NCI-H446 (cell line): ENCODE measurements at regions not wholly inside any gene's neighbourhood (a gene's known extent, or its start where the extent isn't known, plus 50 kb on each side); places are given as distances from the start of the nearest gene placed in this dataset.
"Not testable (repeated sequence)": the region's sequence is repeated elsewhere in the genome, so short reads cannot be mapped to it uniquely, and the experiment has no call there.

Experiments used
- DNase-seq, 2 experiments: peaks; one replicate each; lab custom pipeline; 2025; lab: John Stamatoyannopoulos, UW

GRCh38 chr7:112678626-112679025, 111.6 kb downstream of the TMEM168 start:
- DNase-seq, result no peak

DNA sequence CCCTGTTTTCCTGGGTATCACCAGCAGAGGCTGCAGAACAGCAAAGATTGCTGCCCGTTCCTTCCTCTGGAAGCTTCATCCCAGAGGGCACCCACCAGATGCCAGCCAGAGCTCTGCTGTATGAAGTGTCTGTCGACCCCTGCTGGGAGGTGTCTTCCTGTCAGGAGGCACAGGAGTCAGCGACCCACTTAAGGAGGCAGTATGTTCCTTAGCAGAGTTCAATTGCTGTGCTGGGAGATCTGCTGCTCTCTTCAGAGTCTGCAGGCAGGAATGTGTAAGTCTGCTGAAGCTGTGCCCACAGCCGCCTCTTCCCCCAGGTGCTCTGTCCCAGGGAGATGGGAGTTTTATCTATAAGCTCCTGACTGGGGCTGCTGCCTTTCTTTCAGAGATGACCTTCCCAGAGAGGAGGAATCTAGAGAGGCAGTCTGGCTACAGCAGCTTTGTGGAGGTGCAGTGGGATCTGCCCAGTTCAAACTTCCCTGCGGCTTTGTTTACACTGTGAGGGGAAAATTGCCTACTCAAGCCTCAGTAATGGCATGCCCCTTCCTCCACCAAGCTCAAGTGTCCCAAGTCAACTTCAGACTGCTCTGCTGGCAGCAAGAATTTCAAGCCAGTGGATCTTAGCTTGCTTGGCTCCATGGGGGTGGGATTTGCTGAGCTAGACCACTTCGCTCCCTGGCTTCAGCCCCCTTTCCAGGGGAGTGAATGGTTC, 100.6 kb downstream of the TMEM168 start:
- DNase-seq, result not testable (repeated sequence)

GRCh38 chr7:112692333-112692732, 97.9 kb downstream of the TMEM168 start:
- DNase-seq, result no peak

DNA sequence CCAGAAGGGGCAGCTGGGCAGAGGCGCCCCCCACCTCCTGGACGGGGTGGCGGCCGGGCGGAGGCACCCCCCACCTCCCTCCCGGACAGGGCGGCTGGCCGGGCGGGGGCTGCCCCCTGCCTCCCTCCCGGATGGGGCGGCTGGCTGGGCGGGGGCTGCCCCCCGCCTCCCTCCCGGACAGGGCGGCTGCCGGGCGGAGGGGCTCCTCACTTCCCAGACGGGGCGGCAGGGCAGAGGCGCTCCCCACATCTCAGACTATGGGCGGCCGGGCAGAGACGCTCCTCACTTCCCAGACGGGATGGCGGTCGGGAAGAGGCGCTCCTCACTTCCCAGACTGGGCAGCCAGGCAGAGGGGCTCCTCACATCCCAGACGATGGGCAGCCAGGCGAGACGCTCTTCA, 93.0 kb downstream of the TMEM168 start:
- not testable (repeated sequence) for DNase-seq

- no peak for DNase-seq
These were observed 90.3 kb downstream of the TMEM168 start for GRCh38 chr7:112699725-112700513.

DNA sequence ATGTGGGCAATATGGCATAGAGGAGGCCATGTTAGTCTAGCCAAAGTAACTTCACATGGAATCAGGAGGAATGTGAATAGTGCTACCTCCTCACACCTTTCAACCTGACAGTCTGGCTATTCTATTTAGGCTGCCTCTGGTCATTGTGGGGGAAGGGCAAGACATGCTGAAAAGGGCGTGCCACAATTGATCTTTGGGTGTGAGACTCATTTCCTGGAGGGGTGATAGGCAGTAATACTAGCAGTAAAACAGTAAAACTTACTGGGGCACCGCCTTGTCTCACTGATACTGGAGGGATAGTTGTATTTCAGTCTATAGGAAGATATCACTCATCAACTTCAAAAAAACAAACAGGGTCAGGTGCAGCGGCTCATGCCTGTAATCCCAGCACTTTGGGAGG, 88.7 kb downstream of the TMEM168 start:
- DNase-seq, result no peak

GRCh38 chr7:112707655-112708054, 82.5 kb downstream of the TMEM168 start:
- no peak for DNase-seq

DNA sequence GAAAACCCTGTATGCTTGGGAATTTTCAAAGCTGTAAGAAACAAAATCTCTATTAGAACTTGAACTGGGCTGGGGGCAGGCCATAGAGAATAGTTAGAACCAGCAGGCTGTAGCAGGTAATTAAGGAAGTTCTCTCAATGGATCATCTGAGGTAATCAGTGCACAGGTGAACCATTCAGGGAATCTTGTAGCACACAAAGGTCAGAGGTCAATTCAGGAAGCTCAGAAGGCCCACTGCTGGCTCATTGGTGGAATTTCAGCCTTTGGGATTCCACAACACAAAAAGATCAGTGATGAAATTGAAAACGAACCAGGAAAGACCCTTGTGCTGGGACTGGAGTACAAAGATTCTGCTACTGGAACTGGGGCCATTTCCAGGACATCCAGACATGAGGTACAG, 82.0 kb downstream of the TMEM168 start:
- DNase-seq, result no peak
